ENCODE measurements at regions not wholly inside any gene's neighbourhood (a gene's known extent, or its start where the extent isn't known, plus 50 kb on each side); places are given as distances from the start of the nearest gene placed in this dataset. TPM values are rescaled to one million over a fixed set of nuclear protein-coding genes. Genes with fewer than 3 reads are reported as not detected.

- DNase-seq (ENCODE audit: low read depth in 2 of 3, low spot score in 2 of 3): no peak
Measured at GRCh38 chr15:87123676-87124382, 1044.2 kb downstream of the AGBL1 start.

- DNase-seq (ENCODE audit: low read depth in 2 of 3, low spot score in 2 of 3): no peak
Measured at GRCh38 chr15:87121336-87121735, 1041.7 kb downstream of the AGBL1 start.

DNA sequence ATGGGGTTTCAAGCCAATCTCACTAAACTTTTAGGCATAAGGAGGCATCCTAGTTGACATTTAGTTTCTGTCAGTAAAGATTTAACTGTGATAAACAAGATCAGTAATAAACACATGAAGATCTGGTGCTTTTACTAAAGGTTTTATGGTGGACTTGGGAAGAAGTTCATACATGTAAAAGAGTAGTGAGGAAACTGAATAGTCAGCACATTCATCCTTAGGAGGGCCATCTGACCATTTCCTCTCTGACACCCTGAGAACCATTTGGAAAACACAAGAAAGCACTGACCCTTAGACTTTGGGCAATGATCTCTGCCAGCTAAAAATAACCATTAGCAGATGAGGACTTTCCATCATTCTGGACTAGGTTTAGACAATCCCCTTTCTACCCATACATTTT lies 1040.9 kb downstream of the AGBL1 start:
- no peak for DNase-seq (ENCODE audit: low read depth in 2 of 3, low spot score in 2 of 3)

DNA sequence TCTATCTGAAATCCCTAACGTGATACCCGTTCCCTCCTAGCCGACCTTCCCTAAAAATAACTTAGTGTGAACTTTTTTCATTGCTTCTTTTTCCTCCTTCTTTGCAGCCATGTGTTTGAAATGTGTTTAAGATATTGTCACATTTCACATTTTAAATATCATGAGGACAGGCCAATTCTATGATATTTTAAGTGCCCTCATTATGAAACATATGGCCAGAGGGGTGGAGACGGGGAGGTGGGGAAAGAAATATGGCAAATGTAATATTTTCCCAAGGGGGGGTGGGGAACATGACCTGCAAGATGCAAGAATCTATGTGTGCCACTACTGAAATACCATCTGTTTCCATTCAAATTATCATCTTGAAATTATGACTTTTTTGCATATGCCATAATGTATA lies 1039.2 kb downstream of the AGBL1 start:
- no peak for DNase-seq (ENCODE audit: low read depth in 2 of 3, low spot score in 2 of 3)

- DNase-seq (ENCODE audit: low read depth in 2 of 3, low spot score in 2 of 3): no peak
Measured at GRCh38 chr15:87118435-87118834, 1038.8 kb downstream of the AGBL1 start.

GRCh38 chr15:87115795-87116194 lies 1036.1 kb downstream of the AGBL1 start:
- DNase-seq (ENCODE audit: low read depth in 2 of 3, low spot score in 2 of 3): no peak

GRCh38 chr15:87099916-87100315 lies 1020.2 kb downstream of the AGBL1 start:
- DNase-seq (ENCODE audit: low read depth in 2 of 3, low spot score in 2 of 3): no peak

DNA sequence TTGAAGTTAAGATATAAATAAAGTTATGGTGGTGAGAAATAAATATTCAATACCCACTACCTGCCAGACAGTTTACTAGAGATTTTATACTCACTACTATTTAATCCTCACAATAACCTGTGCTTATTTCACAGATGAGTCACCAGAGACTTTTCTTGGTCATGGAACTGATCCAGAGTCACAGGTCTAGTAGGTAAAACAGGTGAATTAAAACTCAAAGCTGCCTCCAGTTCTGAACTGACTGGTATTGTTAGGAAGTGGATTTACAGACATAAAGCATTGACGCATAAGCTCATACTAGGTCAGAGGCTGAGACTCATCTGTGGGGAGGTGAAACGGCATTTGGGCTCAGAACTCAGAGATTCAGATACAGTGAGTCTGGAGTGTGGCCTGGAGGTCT lies 1009.9 kb downstream of the AGBL1 start:
- DNase-seq (ENCODE audit: low read depth in 2 of 3, low spot score in 2 of 3): no peak

- no peak for DNase-seq (ENCODE audit: low read depth in 2 of 3, low spot score in 2 of 3)
Measured at GRCh38 chr15:87083201-87083600, 1003.5 kb downstream of the AGBL1 start.

DNA sequence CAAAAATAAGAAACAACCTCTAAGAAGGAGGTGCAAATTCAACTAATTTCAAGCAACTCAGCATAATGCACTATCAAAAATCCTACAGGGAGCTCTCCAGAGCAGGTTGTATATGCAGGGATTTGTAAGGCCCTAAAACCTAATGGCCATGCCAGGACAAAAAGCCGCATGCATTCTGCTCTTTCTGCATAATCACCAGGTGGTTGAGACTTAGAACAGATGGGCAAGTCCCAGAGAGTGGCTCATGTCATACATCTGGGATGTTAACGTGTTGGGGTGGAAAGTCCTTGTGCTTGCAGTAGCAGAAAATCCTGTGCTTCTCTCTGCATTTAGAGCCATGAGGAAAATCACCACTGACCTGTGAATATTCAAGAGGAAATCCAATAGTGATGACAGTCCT lies 1002.9 kb downstream of the AGBL1 start:
- no peak for DNase-seq (ENCODE audit: low read depth in 2 of 3, low spot score in 2 of 3)

GRCh38 chr15:87080547-87080946 lies 1000.9 kb downstream of the AGBL1 start:
- DNase-seq (ENCODE audit: low read depth in 2 of 3, low spot score in 2 of 3): no peak

Small RNA genes in the stretch of these regions (small RNA-seq; reads per million reads assigned to genes)
- gene RNU6-185P: not detected
